ENCODE measurements at regions not wholly inside any gene's neighbourhood (a gene's known extent, or its start where the extent isn't known, plus 50 kb on each side); places are given as distances from the start of the nearest gene placed in this dataset.

- no peak for ATAC-seq (ENCODE audit: low read depth in 2 of 2)
- Histone ChIP-seq H3K4me3 (ENCODE audit: low read depth, low read length) (no peak overlapping the region), H3K9me3 (ENCODE audit: control insufficient read depth in 2 of 2, low read length in 2 of 2) (no peaks in the 10 kb centered on the region), H3K27me3 (ENCODE audit: control insufficient read depth, insufficient read depth, low read length) (no peaks in the 10 kb centered on the region), H3K27ac (ENCODE audit: insufficient read depth, low read length, poor library complexity, severe bottlenecking) (no peak overlapping the region), H3K36me3 (ENCODE audit: control insufficient read depth, insufficient read depth, low read length) (no peaks in the 10 kb centered on the region), H3K4me1 (ENCODE audit: control insufficient read depth, insufficient read depth, low read length, poor library complexity, severe bottlenecking) (no peaks in the 10 kb centered on the region)
- Mint-ChIP-seq H3K27ac (no peak overlapping the region), H3K4me1 (no peaks in the 10 kb centered on the region), H3K4me3 (no peak overlapping the region), H3K9me3 (peaks cover 0 to 2% (median 0%) of the 10 kb centered on the region in 7 donors), H3K36me3 (no peaks in the 10 kb centered on the region), H3K27me3 (no peaks in the 10 kb centered on the region)
- DNase-seq = no peak
These were observed 140.4 kb downstream of the CENPW start for GRCh38 chr6:126480268-126480667.

- Mint-ChIP-seq H3K27ac (no peak overlapping the region), H3K4me1 (no peaks in the 10 kb centered on the region), H3K9me3 (peaks cover 0 to 4% (median 0%) of the 10 kb centered on the region in 7 donors), H3K36me3 (no peaks in the 10 kb centered on the region), H3K27me3 (no peaks in the 10 kb centered on the region), H3K4me3 (no peak overlapping the region)
- Histone ChIP-seq H3K27me3 (ENCODE audit: control insufficient read depth, insufficient read depth, low read length) (no peaks in the 10 kb centered on the region), H3K36me3 (ENCODE audit: control insufficient read depth, insufficient read depth, low read length) (no peaks in the 10 kb centered on the region), H3K9me3 (ENCODE audit: control insufficient read depth in 2 of 2, low read length in 2 of 2) (no peaks in the 10 kb centered on the region), H3K4me3 (ENCODE audit: low read depth, low read length) (no peak overlapping the region), H3K27ac (ENCODE audit: insufficient read depth, low read length, poor library complexity, severe bottlenecking) (no peak overlapping the region), H3K4me1 (ENCODE audit: control insufficient read depth, insufficient read depth, low read length, poor library complexity, severe bottlenecking) (no peaks in the 10 kb centered on the region)
- no peak for ATAC-seq (ENCODE audit: low read depth in 2 of 2)
- no peak for DNase-seq
These were observed 141.4 kb downstream of the CENPW start for GRCh38 chr6:126481319-126481718.

GRCh38 chr6:126504792-126505191 is 164.9 kb downstream of the CENPW start:
- no peaks in the 10 kb centered on the region for H3K36me3 Mint-ChIP-seq
- H3K27ac Mint-ChIP-seq = no peak overlapping the region
- H3K4me1 Mint-ChIP-seq = no peaks in the 10 kb centered on the region
- H3K4me3 Mint-ChIP-seq = no peak overlapping the region
- DNase-seq (no peak), ATAC-seq (ENCODE audit: low read depth in 2 of 2) (no peak)
- H3K9me3 Mint-ChIP-seq = peaks cover 0 to 10% (median 3%) of the 10 kb centered on the region in 7 donors
- H3K9me3 ChIP-seq (ENCODE audit: control insufficient read depth in 2 of 2, low read length in 2 of 2) = no peaks in the 10 kb centered on the region
- H3K36me3 ChIP-seq (ENCODE audit: control insufficient read depth, insufficient read depth, low read length) = no peaks in the 10 kb centered on the region
- H3K4me1 ChIP-seq (ENCODE audit: control insufficient read depth, insufficient read depth, low read length, poor library complexity, severe bottlenecking) = no peaks in the 10 kb centered on the region
- no peaks in the 10 kb centered on the region for H3K27me3 Mint-ChIP-seq
- no peak overlapping the region for H3K4me3 ChIP-seq (ENCODE audit: low read depth, low read length)
- H3K27me3 ChIP-seq (ENCODE audit: control insufficient read depth, insufficient read depth, low read length) = no peaks in the 10 kb centered on the region
- no peak overlapping the region for H3K27ac ChIP-seq (ENCODE audit: insufficient read depth, low read length, poor library complexity, severe bottlenecking)

- H3K27me3 Mint-ChIP-seq = no peaks in the 10 kb centered on the region
- H3K4me1 Mint-ChIP-seq = no peaks in the 10 kb centered on the region
These were observed 173.3 kb downstream of the CENPW start for GRCh38 chr6:126513198-126513597.

GRCh38 chr6:126516411-126516810 is 176.5 kb downstream of the CENPW start:
- Mint-ChIP-seq H3K36me3 (no peaks in the 10 kb centered on the region), H3K4me3 (no peak overlapping the region), H3K27ac (no peak overlapping the region), H3K27me3 (no peaks in the 10 kb centered on the region), H3K9me3 (peaks cover 0 to 19% (median 2%) of the 10 kb centered on the region in 7 donors), H3K4me1 (no peaks in the 10 kb centered on the region)
- no peak overlapping the region for H3K4me3 ChIP-seq (ENCODE audit: low read depth, low read length)
- ATAC-seq (ENCODE audit: low read depth in 2 of 2) = no peak
- no peaks in the 10 kb centered on the region for H3K9me3 ChIP-seq (ENCODE audit: control insufficient read depth in 2 of 2, low read length in 2 of 2)
- no peak for DNase-seq
- H3K36me3 ChIP-seq (ENCODE audit: control insufficient read depth, insufficient read depth, low read length) = no peaks in the 10 kb centered on the region
- no peaks in the 10 kb centered on the region for H3K27me3 ChIP-seq (ENCODE audit: control insufficient read depth, insufficient read depth, low read length)
- H3K27ac ChIP-seq (ENCODE audit: insufficient read depth, low read length, poor library complexity, severe bottlenecking) = no peak overlapping the region
- no peaks in the 10 kb centered on the region for H3K4me1 ChIP-seq (ENCODE audit: control insufficient read depth, insufficient read depth, low read length, poor library complexity, severe bottlenecking)

More at GRCh38 chr6:126513198-126513597, 173.3 kb downstream of the CENPW start:
- Histone ChIP-seq H3K36me3 (ENCODE audit: control insufficient read depth, insufficient read depth, low read length) (no peaks in the 10 kb centered on the region), H3K4me3 (ENCODE audit: low read depth, low read length) (no peak overlapping the region), H3K27ac (ENCODE audit: insufficient read depth, low read length, poor library complexity, severe bottlenecking) (no peak overlapping the region), H3K9me3 (ENCODE audit: control insufficient read depth in 2 of 2, low read length in 2 of 2) (no peaks in the 10 kb centered on the region), H3K27me3 (ENCODE audit: control insufficient read depth, insufficient read depth, low read length) (no peaks in the 10 kb centered on the region), H3K4me1 (ENCODE audit: control insufficient read depth, insufficient read depth, low read length, poor library complexity, severe bottlenecking) (no peaks in the 10 kb centered on the region)
- Mint-ChIP-seq H3K36me3 (no peaks in the 10 kb centered on the region), H3K9me3 (peaks cover 0 to 9% (median 2%) of the 10 kb centered on the region in 7 donors), H3K4me3 (no peak overlapping the region), H3K27ac (no peak overlapping the region)
- no peak for DNase-seq
- no peak for ATAC-seq (ENCODE audit: low read depth in 2 of 2)

GRCh38 chr6:126524811-126525326 is 185.0 kb downstream of the CENPW start:
- Histone ChIP-seq H3K27ac (ENCODE audit: insufficient read depth, low read length, poor library complexity, severe bottlenecking) (no peak overlapping the region), H3K27me3 (ENCODE audit: control insufficient read depth, insufficient read depth, low read length) (no peaks in the 10 kb centered on the region), H3K9me3 (ENCODE audit: control insufficient read depth in 2 of 2, low read length in 2 of 2) (no peaks in the 10 kb centered on the region), H3K36me3 (ENCODE audit: control insufficient read depth, insufficient read depth, low read length) (no peaks in the 10 kb centered on the region), H3K4me1 (ENCODE audit: control insufficient read depth, insufficient read depth, low read length, poor library complexity, severe bottlenecking) (no peaks in the 10 kb centered on the region), H3K4me3 (ENCODE audit: low read depth, low read length) (no peak overlapping the region)
- no peaks in the 10 kb centered on the region for H3K36me3 Mint-ChIP-seq
- H3K27ac Mint-ChIP-seq = no peak overlapping the region
- DNase-seq = no peak
- H3K9me3 Mint-ChIP-seq = peaks cover 0 to 5% (median 0%) of the 10 kb centered on the region in 7 donors
- no peak overlapping the region for H3K4me3 Mint-ChIP-seq
- no peak for ATAC-seq (ENCODE audit: low read depth in 2 of 2)
- H3K27me3 Mint-ChIP-seq = no peaks in the 10 kb centered on the region
- no peaks in the 10 kb centered on the region for H3K4me1 Mint-ChIP-seq

- Mint-ChIP-seq H3K4me1 (no peaks in the 10 kb centered on the region), H3K4me3 (no peak overlapping the region), H3K27me3 (no peaks in the 10 kb centered on the region), H3K9me3 (peaks cover 0 to 2% (median 0%) of the 10 kb centered on the region in 7 donors), H3K27ac (no peak overlapping the region), H3K36me3 (no peaks in the 10 kb centered on the region)
- Histone ChIP-seq H3K27ac (ENCODE audit: insufficient read depth, low read length, poor library complexity, severe bottlenecking) (no peak overlapping the region), H3K27me3 (ENCODE audit: control insufficient read depth, insufficient read depth, low read length) (no peaks in the 10 kb centered on the region), H3K4me3 (ENCODE audit: low read depth, low read length) (no peak overlapping the region), H3K36me3 (ENCODE audit: control insufficient read depth, insufficient read depth, low read length) (no peaks in the 10 kb centered on the region), H3K4me1 (ENCODE audit: control insufficient read depth, insufficient read depth, low read length, poor library complexity, severe bottlenecking) (no peaks in the 10 kb centered on the region), H3K9me3 (ENCODE audit: control insufficient read depth in 2 of 2, low read length in 2 of 2) (no peaks in the 10 kb centered on the region)
- DNase-seq (no peak), ATAC-seq (ENCODE audit: low read depth in 2 of 2) (no peak)
These were observed 186.6 kb downstream of the CENPW start for GRCh38 chr6:126526547-126526946.

GRCh38 chr6:126526996-126527606 is 187.2 kb downstream of the CENPW start:
- Histone ChIP-seq H3K9me3 (ENCODE audit: control insufficient read depth in 2 of 2, low read length in 2 of 2) (no peaks in the 10 kb centered on the region), H3K4me1 (ENCODE audit: control insufficient read depth, insufficient read depth, low read length, poor library complexity, severe bottlenecking) (no peaks in the 10 kb centered on the region), H3K27me3 (ENCODE audit: control insufficient read depth, insufficient read depth, low read length) (no peaks in the 10 kb centered on the region), H3K27ac (ENCODE audit: insufficient read depth, low read length, poor library complexity, severe bottlenecking) (no peak overlapping the region), H3K4me3 (ENCODE audit: low read depth, low read length) (no peak overlapping the region), H3K36me3 (ENCODE audit: control insufficient read depth, insufficient read depth, low read length) (no peaks in the 10 kb centered on the region)
- Mint-ChIP-seq H3K27ac (no peak overlapping the region), H3K27me3 (no peaks in the 10 kb centered on the region), H3K36me3 (no peaks in the 10 kb centered on the region), H3K4me3 (no peak overlapping the region), H3K4me1 (no peaks in the 10 kb centered on the region), H3K9me3 (peaks cover 0 to 2% (median 0%) of the 10 kb centered on the region in 7 donors)
- DNase-seq = no peak
- no peak for ATAC-seq (ENCODE audit: low read depth in 2 of 2)
